ENCODE measurements at regions not wholly inside any gene's neighbourhood (a gene's known extent, or its start where the extent isn't known, plus 50 kb on each side); places are given as distances from the start of the nearest gene placed in this dataset.

DNA sequence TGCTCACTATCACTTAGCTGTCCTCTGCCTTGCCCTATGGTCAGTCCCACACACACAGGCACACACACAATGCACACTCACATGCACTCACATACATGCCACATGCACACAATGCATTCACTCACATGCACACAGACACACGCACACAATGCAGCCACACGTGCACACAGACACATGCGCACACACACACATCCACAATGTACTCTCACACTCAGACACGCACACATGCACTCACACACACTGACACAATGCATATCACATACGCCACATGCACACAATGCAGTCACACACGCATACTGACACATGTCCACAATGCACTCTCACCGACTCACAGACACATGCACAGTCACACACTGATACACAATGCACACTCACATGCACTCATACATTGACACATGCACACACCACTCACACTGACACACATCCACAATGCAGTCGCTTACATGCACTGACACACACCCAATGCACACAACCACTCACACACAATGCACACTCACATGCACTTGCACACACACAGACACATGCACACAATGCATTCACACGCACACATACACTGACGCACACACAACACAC, 99.7 kb downstream of the ENGASE start:
- Histone ChIP-seq H3K36me3 (ENCODE audit: low read length) (no peaks in the 10 kb centered on the region), H3K27ac (ENCODE audit: low read depth, low read length) (no peak overlapping the region), H3K9me2 (replicated peaks; ENCODE audit: insufficient read depth, low read length) (no peaks in the 10 kb centered on the region), H3F3A (ENCODE audit: insufficient read depth) (no peaks in the 10 kb centered on the region), H3K27me3 (ENCODE audit: low read length) (no peaks in the 10 kb centered on the region), H4K20me1 (ENCODE audit: low read depth, low read length) (no peaks in the 10 kb centered on the region), H3K79me2 (ENCODE audit: insufficient read depth, low read length) (no peaks in the 10 kb centered on the region), H2AFZ (ENCODE audit: low read depth, low read length, severe bottlenecking) (no peak overlapping the region), H3K9me3 (ENCODE audit: insufficient read depth, low read length) (no peaks in the 10 kb centered on the region), H3K4me2 (ENCODE audit: low read depth, low read length, poor library complexity, severe bottlenecking) (no peak overlapping the region), H3K4me3 (ENCODE audit: insufficient read depth, low read length, poor library complexity, severe bottlenecking) (no peak overlapping the region), H3K9ac (ENCODE audit: low read length) (no peak overlapping the region)
- TF ChIP-seq EZH2phosphoT487 (conservative IDR thresholded peaks at IDR 0.05; ENCODE audit: low read length): no peak
- TF ChIP-seq, protein P1, sequence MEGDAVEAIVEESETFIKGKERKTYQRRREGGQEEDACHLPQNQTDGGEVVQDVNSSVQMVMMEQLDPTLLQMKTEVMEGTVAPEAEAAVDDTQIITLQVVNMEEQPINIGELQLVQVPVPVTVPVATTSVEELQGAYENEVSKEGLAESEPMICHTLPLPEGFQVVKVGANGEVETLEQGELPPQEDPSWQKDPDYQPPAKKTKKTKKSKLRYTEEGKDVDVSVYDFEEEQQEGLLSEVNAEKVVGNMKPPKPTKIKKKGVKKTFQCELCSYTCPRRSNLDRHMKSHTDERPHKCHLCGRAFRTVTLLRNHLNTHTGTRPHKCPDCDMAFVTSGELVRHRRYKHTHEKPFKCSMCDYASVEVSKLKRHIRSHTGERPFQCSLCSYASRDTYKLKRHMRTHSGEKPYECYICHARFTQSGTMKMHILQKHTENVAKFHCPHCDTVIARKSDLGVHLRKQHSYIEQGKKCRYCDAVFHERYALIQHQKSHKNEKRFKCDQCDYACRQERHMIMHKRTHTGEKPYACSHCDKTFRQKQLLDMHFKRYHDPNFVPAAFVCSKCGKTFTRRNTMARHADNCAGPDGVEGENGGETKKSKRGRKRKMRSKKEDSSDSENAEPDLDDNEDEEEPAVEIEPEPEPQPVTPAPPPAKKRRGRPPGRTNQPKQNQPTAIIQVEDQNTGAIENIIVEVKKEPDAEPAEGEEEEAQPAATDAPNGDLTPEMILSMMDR (IDR thresholded peaks at IDR 0.05; ENCODE audit: insufficient read depth, low read length, poor library complexity, severe bottlenecking): no peak

DNA sequence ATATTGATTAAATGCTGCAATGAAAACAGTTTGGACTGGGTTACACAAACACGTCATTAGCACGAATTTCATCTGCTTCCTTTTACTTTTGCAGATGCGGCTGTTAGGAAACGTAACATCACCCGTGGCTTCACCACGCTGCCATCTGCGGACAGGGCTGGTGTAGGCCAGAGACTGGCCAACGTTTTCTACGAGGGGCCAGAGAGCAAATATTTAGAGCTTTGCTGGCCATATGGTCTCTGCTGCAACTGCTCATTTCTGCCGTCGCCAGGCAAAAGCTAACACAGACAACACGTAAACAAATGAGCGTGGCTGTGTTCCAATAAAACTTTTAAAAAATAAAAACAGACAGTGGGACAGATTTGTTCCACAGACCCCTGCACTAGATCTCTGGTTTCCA, 96.6 kb downstream of the ENGASE start:
- no peak overlapping the region for H2AFZ ChIP-seq (ENCODE audit: low read depth, low read length, severe bottlenecking)
- H3K4me3 ChIP-seq (ENCODE audit: insufficient read depth, low read length, poor library complexity, severe bottlenecking): no peak overlapping the region
- H3K9me3 ChIP-seq (ENCODE audit: insufficient read depth, low read length): no peaks in the 10 kb centered on the region
- H3K9ac ChIP-seq (ENCODE audit: low read length): no peak overlapping the region
- H3F3A ChIP-seq (ENCODE audit: insufficient read depth): no peaks in the 10 kb centered on the region
- no peaks in the 10 kb centered on the region for H3K79me2 ChIP-seq (ENCODE audit: insufficient read depth, low read length)
- H3K27me3 ChIP-seq (ENCODE audit: low read length): no peaks in the 10 kb centered on the region
- H3K36me3 ChIP-seq (ENCODE audit: low read length): no peaks in the 10 kb centered on the region
- H3K9me2 ChIP-seq (replicated peaks; ENCODE audit: insufficient read depth, low read length): no peaks in the 10 kb centered on the region
- no peak overlapping the region for H3K27ac ChIP-seq (ENCODE audit: low read depth, low read length)
- no peak for TF ChIP-seq EZH2phosphoT487 (conservative IDR thresholded peaks at IDR 0.05; ENCODE audit: low read length)
- TF ChIP-seq, protein P1 (IDR thresholded peaks at IDR 0.05; ENCODE audit: insufficient read depth, low read length, poor library complexity, severe bottlenecking): no peak
- no peak overlapping the region for H3K4me2 ChIP-seq (ENCODE audit: low read depth, low read length, poor library complexity, severe bottlenecking)
- no peaks in the 10 kb centered on the region for H4K20me1 ChIP-seq (ENCODE audit: low read depth, low read length)

DNA sequence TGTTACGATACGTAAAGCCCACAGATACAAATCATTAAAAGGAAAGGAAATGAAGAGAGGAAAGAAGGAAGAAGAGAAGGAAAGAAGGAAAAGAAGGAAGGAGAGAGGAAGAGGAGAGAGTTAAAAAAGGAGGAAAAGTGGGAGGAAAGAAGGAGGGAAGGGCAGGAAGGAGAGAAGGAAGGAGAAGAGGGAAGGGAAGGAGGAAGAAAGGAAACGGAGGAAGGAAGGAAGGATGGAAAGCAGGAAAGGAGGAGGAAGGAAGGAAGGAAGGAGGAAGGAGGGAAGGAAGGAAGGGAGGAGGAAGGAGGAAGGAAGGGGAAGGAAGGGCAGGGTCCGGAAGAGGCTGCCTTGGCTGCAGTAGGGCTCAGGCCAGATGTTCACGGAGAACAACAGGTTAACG, 95.2 kb downstream of the ENGASE start:
- H3K4me2 ChIP-seq (ENCODE audit: low read depth, low read length, poor library complexity, severe bottlenecking): no peak overlapping the region
- no peaks in the 10 kb centered on the region for H3K27me3 ChIP-seq (ENCODE audit: low read length)
- H3K4me3 ChIP-seq (ENCODE audit: insufficient read depth, low read length, poor library complexity, severe bottlenecking): no peak overlapping the region
- no peaks in the 10 kb centered on the region for H3F3A ChIP-seq (ENCODE audit: insufficient read depth)
- H3K79me2 ChIP-seq (ENCODE audit: insufficient read depth, low read length): no peaks in the 10 kb centered on the region
- no peak overlapping the region for H2AFZ ChIP-seq (ENCODE audit: low read depth, low read length, severe bottlenecking)
- no peaks in the 10 kb centered on the region for H3K36me3 ChIP-seq (ENCODE audit: low read length)
- no peak overlapping the region for H3K9ac ChIP-seq (ENCODE audit: low read length)
- no peak overlapping the region for H3K27ac ChIP-seq (ENCODE audit: low read depth, low read length)
- H3K9me2 ChIP-seq (replicated peaks; ENCODE audit: insufficient read depth, low read length): no peaks in the 10 kb centered on the region
- TF ChIP-seq EZH2phosphoT487 (conservative IDR thresholded peaks at IDR 0.05; ENCODE audit: low read length): no peak
- TF ChIP-seq, protein P1 (IDR thresholded peaks at IDR 0.05; ENCODE audit: insufficient read depth, low read length, poor library complexity, severe bottlenecking): no peak
- no peaks in the 10 kb centered on the region for H4K20me1 ChIP-seq (ENCODE audit: low read depth, low read length)
- H3K9me3 ChIP-seq (ENCODE audit: insufficient read depth, low read length): no peaks in the 10 kb centered on the region

Data from SU-DHL-6 (cell line).